Erythroblast (primary cell): ENCODE measurements at regions not wholly inside any gene's neighbourhood (a gene's known extent, or its start where the extent isn't known, plus 50 kb on each side); places are given as distances from the start of the nearest gene placed in this dataset.

Source experiments
- GATA1 ChIP-seq: IDR thresholded peaks from 2 replicates; pipeline ENCODE4 v1.6.1; 2011; ENCODE audit warnings: low read depth, mild to moderate bottlenecking, control low read depth, low read length, moderate library complexity
- POLR2A ChIP-seq: IDR thresholded peaks from 2 replicates; pipeline ENCODE4 v1.6.1; 2011; ENCODE audit warnings: mild to moderate bottlenecking, low read length

- no peak for TF ChIP-seq POLR2A
- no peak for TF ChIP-seq GATA1
Observed at GRCh38 chr9:38172586-38172985, 103.6 kb upstream of the SHB start.
